NCI-H748 (cell line): ENCODE measurements at regions not wholly inside any gene's neighbourhood (a gene's known extent, or its start where the extent isn't known, plus 50 kb on each side); places are given as distances from the start of the nearest gene placed in this dataset.

Experiments
- DNase-seq: peaks from one replicate; lab custom pipeline; 2025; ENCODE audit not compliant: unreplicated experiment; lab: John Stamatoyannopoulos, UW

DNA sequence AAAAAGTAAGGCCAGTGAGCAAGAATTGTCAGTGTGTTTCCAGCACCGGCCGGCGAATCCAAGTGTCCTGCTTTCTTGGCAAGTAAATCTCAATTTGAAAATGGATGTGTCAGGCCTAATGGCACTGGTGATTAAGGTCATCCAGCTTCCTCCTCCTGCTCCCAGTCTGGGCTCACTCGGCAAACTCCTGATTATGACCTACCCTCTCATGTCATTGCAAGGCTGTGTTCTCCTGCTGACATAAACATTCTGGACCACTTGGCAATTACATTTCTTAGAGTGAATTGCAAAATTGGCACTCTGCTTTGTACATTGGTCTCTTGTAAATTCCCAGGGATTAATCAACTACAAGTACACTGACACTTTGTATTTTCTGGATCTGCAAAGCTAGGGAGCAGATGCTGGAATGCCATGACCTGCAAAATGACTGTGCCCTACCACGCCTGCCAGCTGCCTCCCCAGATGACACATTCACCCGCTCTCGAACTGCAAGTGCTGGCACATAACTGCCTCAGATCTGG lies 473.8 kb downstream of the KIF20B start:
- DNase-seq: no peak

DNA sequence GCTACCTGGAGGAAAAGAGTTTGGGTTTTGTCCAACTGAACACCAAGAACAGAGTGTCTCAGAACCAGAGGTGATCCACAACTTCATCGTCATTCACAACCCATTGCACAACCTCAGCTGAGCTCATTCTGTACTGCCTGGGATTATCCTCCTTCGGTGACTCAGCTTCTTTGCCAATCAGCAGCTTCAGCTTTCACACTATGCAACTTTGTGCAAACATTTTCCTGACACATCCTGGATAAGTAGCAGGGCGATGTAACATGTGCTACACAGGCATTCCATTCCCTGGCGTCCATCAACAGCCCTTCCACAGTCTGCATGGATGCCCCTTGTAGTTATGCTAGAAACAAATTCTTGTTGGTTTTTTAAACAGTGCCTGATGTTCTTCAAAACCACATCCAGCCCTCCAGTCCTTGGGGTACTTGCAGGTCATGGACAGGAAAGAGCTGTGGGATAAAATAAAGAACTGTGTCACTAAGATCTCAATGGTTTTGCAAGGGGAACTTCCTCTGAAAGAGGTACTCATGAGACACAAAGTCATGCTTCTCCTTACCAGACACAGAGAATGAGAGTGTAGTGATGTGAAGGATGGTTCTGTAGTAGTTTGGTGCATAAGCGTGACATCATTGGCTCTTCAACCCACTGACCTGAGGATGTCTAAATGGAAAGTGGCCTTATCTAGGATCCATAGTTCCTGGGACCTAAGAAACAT lies 478.5 kb downstream of the KIF20B start:
- no peak for DNase-seq

DNA sequence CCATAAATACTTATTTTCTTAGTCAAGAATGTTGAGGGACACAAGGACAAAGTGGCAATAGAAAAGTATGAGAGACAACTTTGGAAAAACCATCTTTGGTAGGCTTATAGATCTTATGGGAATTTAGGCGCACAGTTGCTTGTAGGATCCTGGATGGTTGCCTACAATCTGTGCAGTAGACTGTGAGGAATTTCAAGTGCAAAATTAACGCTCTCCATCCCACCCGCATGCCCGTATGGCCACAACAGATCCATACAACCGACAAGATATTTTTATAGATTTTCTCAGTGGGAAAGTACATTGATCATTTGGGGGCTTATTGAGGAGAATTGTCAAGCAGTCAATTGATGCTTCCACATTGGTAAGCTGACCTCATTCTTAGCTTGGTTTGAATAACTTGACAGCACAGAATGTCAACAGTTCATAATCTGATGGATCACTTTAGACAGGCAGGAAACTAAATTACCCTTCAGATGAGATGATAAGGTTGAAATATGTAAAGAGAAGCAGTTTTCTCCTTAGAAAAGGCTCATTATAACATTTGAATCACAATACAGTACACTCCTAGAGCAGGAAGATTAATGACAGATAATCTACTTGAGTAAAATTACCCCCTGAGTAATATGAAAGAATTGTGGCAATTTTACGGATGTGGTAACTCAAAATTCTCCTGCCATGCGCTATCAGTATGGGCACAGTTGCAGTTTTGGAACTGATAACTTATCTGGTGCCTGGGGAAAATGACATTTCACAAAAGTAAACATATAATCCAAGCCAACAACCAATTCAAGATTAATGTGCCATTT lies 479.7 kb downstream of the KIF20B start:
- no peak for DNase-seq

DNA sequence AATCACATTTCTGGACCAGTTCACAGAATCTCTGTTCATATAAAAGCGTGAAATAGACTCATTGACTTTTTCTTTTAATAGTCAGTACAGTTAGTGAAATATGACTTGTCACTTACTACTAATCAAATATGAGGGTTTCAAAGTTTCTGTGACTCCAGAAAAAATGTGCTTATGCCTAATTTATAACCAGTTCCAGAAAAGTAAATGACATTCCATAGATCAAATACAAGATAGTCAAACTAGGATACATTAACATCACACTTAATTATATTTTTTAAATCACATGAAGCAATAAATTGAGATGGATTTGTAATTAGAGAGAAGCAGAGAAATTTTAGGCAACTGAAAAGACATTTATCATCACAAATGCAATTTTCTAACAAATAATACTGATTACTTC lies 491.4 kb downstream of the KIF20B start:
- no peak for DNase-seq

DNA sequence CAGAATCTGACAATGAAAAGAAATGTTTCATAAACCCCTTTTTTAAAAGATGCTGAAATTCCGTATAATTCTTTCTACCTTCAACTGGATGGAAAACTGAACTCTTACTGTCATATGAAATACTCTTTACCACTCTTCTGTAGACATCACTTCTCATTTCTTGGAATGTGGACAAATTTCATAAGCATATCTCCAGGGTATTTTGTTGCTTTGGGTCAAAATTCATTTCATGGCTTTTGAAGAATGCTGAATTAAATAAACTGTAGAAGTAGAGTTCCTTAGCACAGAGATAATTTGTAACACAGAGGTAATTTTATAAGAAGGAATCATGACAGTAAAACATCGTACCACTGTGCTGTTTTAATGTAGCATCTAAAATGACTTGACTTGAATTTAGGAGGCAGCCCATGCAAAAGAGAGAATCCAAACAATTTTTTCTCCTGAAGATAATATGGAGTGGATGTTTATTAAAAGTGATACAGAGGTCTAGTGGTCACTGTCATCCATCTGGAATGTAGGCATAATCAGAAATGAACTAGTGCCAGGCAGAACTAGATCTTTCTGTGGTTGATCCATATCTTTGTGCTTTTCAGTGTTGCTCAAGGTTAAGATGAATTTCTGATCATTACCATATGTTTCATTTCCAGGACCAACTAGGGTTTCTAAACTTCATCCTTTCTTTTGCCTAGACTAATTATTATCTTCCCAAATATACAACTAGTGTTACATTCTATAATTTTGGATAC lies 492.0 kb downstream of the KIF20B start:
- DNase-seq: no peak

DNA sequence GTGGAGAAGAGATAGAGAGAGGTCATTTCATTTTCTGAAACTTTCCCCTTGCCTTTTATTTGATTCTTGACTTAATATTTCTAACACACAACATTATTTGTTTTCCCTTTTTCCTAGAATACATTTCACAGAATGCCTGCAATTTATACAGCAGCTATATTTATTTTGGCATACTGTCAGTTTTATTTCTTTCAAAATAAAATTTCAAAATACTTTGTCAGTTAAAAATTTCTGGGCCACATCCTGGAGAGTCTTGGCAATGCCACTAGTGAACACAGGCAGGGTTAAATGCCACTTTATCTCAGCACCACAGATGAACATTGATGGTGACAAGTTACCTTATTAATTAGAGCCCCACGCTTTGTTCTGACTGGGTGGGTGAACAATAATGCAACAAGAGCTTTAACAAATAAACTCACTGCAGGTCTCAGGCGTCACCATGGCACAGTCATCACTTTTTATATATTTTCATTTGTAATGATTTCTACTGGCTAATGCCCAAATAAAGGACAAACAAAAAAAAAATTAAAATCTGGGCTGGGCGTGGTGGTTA lies 494.0 kb downstream of the KIF20B start:
- peak; percentile 50 for DNase-seq

DNA sequence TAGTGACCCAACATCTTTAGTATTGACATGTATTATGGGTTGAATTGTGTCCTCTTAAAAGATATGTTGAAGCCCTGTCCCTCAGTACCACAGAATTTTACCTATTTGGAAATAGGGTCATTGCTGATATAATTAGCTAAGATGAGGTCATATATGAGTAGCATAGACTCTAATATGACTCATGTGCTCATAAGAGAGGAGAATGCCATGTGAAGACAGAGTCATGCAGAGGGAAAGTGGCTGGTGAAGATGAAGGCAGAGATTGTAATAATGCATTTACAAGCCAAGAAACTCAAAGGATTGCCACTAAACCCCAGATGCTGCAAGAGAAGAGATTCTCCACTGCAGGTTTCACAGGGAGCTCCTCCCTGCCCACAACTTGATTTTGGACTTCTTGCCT lies 496.4 kb downstream of the KIF20B start:
- no peak for DNase-seq

DNA sequence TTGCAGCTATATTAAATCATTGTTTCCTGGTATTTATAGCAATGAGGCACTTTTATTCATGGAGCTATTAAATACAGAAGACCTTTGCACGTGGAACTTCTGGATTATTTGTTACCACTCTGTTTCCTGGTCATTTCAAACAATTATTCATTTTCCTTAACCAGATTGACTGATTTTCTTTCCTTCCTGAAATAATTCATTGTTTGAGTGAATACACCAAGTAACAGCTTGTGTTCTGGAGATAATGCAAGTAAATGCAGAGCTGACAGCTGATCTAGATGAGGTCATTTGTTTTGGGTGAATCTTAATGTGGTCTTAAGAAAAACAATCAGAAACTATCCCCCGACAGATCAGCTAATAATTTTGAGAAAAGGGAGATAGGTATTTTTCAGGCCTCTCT lies 497.7 kb downstream of the KIF20B start:
- no peak for DNase-seq

DNA sequence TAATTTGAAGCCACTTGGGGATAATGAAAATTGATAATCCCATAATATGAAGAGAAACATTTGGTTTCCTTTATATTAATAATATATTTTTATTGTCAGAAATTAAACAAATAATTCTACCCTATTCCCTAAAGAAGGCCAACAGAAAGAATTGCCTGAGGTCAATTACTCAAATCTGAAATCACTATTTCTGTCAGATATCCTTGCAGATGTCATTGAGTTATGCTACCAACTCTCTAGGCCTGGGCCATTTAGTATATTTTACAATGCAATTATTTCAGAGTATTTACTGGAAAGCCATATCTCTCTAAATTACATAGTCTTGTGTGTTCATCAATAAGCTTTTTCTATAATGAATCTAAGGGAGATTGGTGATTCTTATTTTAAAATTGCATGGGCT lies 498.1 kb downstream of the KIF20B start:
- no peak for DNase-seq

DNA sequence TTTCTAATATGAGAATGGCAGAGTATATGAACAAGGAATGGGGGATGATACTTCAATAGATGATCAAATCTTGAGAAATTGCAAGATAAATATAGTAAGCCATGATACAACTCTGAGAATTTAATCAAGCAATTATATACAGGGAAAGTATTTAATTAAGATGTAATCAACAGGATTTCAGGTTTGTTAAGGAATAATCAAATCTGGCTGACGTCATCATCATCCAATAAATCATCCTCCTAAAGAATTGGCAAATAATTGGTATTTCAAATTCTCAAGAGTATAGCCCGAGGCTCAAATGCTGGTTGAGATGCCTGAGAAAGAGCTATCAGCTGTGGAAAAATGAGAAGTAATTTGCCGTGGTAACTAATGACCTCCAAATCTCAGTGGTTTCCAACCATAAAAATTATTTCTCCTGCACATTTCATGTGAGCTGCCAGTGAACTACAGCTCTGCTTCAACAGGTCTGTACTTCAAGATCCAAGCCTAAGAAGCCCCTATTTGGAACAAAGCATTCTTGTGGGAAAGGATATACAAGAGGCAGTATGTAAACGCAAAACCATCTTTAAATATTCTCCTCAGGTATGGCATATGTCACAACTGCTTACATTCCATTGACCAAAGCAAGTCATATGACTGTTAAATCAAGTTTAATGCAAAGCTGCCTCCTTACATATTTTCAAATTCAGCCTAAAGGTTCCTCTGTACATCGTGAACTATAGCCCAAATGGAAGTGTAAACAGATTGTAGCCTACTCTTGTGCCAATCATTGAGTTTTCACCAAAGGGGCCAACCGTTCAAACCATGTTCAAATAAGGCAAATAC lies 503.0 kb downstream of the KIF20B start:
- DNase-seq: no peak

DNA sequence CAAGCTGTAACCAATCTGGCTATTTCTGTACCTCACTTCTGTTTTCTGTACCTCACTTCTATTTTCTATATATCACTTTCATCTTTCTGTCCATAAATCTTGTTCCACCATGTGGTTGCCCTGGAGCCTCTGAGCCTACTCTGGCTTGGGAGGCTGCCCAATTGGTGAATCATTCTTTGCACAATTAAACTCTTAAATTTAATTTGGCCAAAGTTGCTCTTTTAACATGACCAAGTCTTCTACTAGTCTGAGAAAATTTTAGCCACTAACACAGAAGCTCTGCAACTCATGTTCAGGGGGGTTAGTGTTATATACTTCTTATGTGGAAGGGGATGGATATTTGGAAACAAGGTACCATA lies 503.5 kb downstream of the KIF20B start:
- no peak for DNase-seq

DNA sequence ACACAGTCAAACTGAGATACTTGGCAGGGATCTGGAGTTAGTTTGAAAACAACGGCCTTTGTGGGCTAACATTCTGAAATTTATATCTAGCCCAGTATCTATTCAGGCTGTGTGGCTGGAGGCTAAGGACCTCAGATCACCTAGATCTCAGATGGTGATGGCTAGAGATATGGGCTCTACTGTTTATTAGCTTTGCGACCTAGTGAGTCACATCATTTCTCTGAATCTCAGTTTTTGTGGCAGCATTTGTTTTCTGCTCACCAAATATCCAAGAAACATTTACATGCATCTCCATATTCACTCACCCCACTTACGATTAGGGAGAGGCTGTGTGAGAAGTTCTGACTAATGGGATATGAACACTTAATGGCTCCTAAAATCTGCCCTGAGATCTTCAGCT lies 503.9 kb downstream of the KIF20B start:
- no peak for DNase-seq

DNA sequence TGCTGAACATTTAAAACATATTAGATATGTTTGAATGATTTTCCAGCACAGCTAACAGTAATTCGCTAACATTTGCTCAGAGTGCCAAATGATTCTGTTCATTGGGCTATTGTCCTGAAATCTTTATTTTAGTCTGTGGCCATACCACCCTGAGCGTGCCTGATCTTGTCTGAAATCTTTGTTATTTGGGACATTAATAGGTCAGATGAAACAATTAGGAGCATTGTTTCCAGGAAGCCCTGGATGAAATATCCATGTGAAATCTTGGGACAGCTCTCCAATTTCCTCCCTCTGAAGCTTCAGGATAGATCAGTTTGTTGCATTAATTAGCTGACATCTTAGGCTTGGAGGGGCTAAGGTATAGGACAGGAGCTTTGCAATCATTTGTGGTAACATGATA lies 512.0 kb downstream of the KIF20B start:
- no peak for DNase-seq

DNA sequence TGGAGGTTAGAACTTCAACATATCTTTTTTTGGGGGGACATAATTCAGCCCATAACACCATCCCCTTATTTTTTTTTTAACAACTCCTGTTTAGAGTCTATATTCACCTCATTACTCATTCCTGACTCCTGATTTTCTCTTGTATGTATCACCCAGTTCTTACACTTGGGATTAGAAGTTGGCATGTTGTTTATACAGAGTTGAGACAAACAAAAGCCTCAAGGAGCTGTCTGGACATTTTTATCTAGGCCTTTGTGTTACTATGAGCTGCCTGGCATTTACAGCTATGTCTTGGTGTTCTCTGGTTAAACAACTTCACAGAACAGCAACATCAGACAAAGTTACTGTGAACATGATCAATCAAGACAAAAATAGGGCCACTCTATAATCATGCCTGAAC lies 517.5 kb downstream of the KIF20B start:
- DNase-seq: no peak

DNA sequence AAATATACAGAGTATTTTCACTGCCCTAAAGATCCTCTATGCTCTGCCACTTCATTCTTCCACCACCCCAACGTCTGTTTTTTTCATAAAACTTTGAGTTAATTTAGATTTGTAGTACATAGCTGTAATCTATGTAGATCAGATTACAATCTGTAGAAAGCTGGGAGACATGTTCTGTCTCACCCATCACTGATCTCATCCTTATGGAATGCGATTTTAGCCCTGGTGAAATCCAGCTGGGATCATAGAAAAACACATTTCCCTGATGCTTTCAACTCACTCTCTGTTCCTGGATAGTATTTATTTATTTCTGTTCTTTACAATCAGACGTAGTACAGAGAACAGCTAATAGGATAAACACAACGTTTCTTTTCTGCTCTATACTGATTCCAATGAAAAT lies 521.0 kb downstream of the KIF20B start:
- no peak for DNase-seq

DNA sequence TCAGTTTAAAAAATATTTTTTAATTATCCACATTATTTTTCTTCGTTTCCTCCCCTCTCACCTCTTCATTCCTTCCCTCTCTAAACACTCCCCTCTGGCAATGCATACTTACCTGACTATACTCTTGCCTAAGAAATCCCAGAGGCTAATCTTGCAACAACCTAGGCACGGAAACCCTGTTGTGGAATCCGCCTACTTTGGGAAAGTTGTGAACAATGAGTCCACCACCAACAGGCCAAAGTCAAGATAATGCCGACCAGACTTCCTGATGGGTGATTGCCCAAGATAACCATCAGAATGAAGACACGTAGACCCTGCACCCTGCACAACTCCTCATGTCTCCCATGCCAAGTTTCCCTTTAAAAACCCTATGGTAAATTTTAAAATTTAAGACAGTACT lies 521.5 kb downstream of the KIF20B start:
- no peak for DNase-seq

DNA sequence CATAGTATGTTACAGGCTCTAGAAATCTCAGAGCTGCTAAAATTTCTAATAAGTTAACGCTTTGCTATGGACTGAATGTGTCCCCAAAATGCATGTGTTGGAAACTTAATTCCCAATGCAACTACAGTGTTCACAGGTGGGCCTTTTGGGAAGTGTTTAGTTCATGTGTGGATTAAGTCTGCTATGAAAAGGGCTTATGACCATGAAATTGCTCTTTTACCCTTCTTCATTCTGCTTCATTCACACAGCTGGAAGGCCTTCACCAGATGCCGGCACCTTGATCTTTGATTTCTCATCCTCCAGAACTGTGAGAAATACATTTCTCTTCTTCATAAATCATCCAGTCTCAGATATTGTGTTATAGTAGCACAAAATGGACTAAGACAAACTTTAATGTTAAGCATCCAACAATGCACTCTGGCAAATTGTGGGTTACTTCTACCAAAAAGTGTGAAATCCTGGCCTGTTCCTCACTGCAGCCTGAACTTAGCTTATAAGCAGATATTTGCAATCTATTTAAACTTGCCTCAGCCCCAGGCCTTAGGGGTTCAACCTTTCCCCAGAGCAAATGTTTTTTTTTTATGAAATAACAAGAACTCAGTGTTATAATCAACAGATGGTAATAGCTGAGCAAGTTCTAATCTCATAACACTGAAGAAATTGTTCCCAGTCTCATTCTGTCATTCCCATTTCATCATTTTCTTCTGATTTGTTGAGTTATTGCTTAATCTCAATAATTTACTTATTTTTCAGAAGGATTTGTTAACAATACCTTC lies 523.6 kb downstream of the KIF20B start:
- no peak for DNase-seq

DNA sequence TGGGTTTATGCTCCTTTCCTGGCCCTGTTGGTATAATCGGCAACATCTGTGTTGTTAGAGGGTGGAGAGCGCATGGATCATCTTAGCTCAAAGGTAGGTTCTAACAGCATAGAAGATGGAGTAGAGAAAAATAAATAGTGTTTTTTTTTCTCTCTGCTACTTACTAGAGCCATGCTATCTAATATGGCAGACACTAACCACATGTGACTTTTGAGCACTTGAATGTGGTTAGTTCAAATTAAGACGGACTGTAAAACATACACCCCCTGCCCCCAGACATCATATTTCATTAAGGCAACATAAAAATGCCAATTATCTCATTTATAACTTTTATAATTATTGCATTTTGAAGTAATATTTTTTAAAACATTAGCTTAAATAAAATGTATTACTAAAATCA lies 525.1 kb downstream of the KIF20B start:
- no peak for DNase-seq

DNA sequence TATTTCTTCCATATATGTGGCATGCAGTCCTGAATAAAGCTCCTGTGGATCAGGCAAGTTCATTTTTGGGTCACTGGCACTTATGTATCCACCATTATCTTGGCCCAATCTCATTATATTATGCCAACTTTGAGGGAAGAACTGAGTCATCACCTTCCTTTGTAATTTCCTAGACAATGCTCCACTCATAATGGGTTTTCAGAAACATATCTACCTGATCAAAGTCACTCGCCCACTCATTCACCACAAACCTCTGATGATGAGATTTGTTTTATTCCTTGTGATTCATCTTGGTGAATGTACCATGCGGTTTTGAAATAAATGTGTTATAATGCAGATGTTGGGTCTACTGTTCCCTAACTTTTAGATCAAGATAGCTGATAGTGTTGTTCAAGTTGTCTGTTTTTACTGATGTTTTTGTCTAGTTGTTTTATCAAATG lies 525.8 kb downstream of the KIF20B start:
- no peak for DNase-seq

DNA sequence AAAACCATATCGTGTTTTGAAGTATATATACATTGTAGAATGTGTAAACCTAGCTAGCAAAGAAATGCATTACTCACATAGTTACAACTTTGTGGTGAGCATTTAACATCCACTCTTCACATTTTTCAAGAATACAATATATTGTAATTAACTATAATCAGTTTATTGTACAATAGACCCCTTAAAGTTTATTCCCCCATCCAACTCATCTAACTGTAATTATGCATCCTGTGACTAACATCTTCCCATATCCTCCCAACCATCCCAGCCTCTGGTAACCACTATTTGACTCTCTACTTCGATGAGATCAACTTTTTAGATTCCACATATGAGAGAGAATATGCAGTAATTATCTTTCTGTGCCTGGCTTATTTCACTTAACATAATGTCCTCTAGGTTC lies 526.4 kb downstream of the KIF20B start:
- no peak for DNase-seq
